HEK293 (cell line): ENCODE measurements at regions not wholly inside any gene's neighbourhood (a gene's known extent, or its start where the extent isn't known, plus 50 kb on each side); places are given as distances from the start of the nearest gene placed in this dataset.

ENCODE experiments used
- CTCF ChIA-PET: fragments of 350-600 bp; formaldehyde crosslinking; extraction: SDS; loops from one replicate; lab custom pipeline; 2021; ENCODE audit warnings: antibody characterized with exemption; lab: Yijun Ruan, JAX
- POLR2A ChIA-PET: fragments of 300-600 bp; formaldehyde crosslinking; extraction: SDS; loops from one replicate; lab custom pipeline; 2020; ENCODE audit warnings: antibody characterized with exemption, inconsistent platforms; lab: Yijun Ruan, JAX
- H3K27ac ChIP-seq: fragments of 200-500 bp; sonication (Bioruptor generic); 2 replicates; pipeline ENCODE4 v1.5.1; 2014; ENCODE audit warnings: low read depth, low read length, control low read depth, inconsistent platforms; ENCODE audit errors: extremely low read depth
- H3K36me3 ChIP-seq, 2 experiments: fragments of 200-500 bp in 1 of 2; sonication (Bioruptor generic) in 1 of 2; 1 replicate in 1 of 2; 2 replicates in 1 of 2; pipeline ENCODE4 v1.5.1; 2014 to 2017; ENCODE audit warnings: inconsistent platforms in 2 of 2, low read length in 2 of 2; ENCODE audit not compliant: control insufficient read depth in 2 of 2, insufficient read depth in 1 of 2
- H3K4me1 ChIP-seq: fragments of 200-500 bp; sonication (Bioruptor generic); 2 replicates; pipeline ENCODE4 v1.5.1; 2014; ENCODE audit warnings: mild to moderate bottlenecking, low read length, inconsistent platforms; ENCODE audit not compliant: control insufficient read depth, insufficient read depth
- H3K4me3 ChIP-seq: 2 replicates; pipeline ENCODE4 v1.5.1; 2011; ENCODE audit warnings: low read depth, mild to moderate bottlenecking, control low read depth, low read length, moderate library complexity
- H3K9me3 ChIP-seq: fragments of 200-500 bp; sonication (Bioruptor generic); 2 replicates; pipeline ENCODE4 v1.5.1; 2014; ENCODE audit warnings: low read depth, low read length, inconsistent platforms; ENCODE audit not compliant: control insufficient read depth, insufficient read depth
- SALL2 ChIP-seq: fragments of 450-650 bp; formaldehyde crosslinking; IDR thresholded peaks from 2 replicates; pipeline ENCODE4 v1.5.0; 2017; ENCODE audit warnings: missing biosample characterization, mild to moderate bottlenecking, missing genetic modification characterization, borderline replicate concordance
- ZNF114 ChIP-seq: fragments of 450-650 bp; formaldehyde crosslinking; IDR thresholded peaks from 2 replicates; pipeline ENCODE4 v1.5.0; 2017; ENCODE audit warnings: missing biosample characterization, missing genetic modification characterization
- ZNF121 ChIP-seq: fragments of 450-650 bp; formaldehyde crosslinking; IDR thresholded peaks from 2 replicates; pipeline ENCODE4 v1.5.1; 2016; ENCODE audit warnings: missing biosample characterization, missing genetic modification characterization
- ZNF350 ChIP-seq: fragments of 450-650 bp; formaldehyde crosslinking; IDR thresholded peaks from 2 replicates; pipeline ENCODE4 v1.5.0; 2017; ENCODE audit warnings: missing biosample characterization, mild to moderate bottlenecking, missing genetic modification characterization
- ZNF391 ChIP-seq: fragments of 450-650 bp; formaldehyde crosslinking; IDR thresholded peaks from 2 replicates; pipeline ENCODE4 v1.5.1; 2016; ENCODE audit warnings: low read depth, missing biosample characterization, missing genetic modification characterization, borderline replicate concordance
- ZNF677 ChIP-seq: fragments of 450-650 bp; IDR thresholded peaks from 2 replicates; pipeline ENCODE4 v1.5.0; 2018; ENCODE audit warnings: missing biosample characterization, mild to moderate bottlenecking, missing genetic modification characterization, moderate library complexity
- ZNF747 ChIP-seq: fragments of 450-650 bp; formaldehyde crosslinking; IDR thresholded peaks from 2 replicates; pipeline ENCODE4 v1.5.1; 2016; ENCODE audit warnings: missing biosample characterization, missing genetic modification characterization
- ZSCAN16 ChIP-seq: fragments of 450-650 bp; formaldehyde crosslinking; IDR thresholded peaks from 2 replicates; pipeline ENCODE4 v1.5.1; 2016; ENCODE audit warnings: missing biosample characterization, missing genetic modification characterization
- ZSCAN30 ChIP-seq: fragments of 450-650 bp; IDR thresholded peaks from 2 replicates; pipeline ENCODE4 v1.5.1; 2018; ENCODE audit warnings: missing biosample characterization, mild to moderate bottlenecking, missing genetic modification characterization, moderate library complexity
- TF ChIP-seq, protein P1 (sequence below): fragments of 450-650 bp; formaldehyde crosslinking; IDR thresholded peaks from 2 replicates; pipeline ENCODE4 v1.5.1; 2016; ENCODE audit warnings: missing biosample characterization, missing genetic modification characterization
- TF ChIP-seq, protein P2 (sequence below): fragments of 450-650 bp; IDR thresholded peaks from 2 replicates; pipeline ENCODE4 v1.5.1; 2018; ENCODE audit warnings: missing biosample characterization, missing genetic modification characterization
- TF ChIP-seq, protein P3 (sequence below): fragments of 450-650 bp; formaldehyde crosslinking; IDR thresholded peaks from 2 replicates; pipeline ENCODE4 v1.5.1; 2016; ENCODE audit warnings: missing biosample characterization, missing genetic modification characterization
- TF ChIP-seq, protein P4 (sequence below): fragments of 450-650 bp; formaldehyde crosslinking; IDR thresholded peaks from 2 replicates; pipeline ENCODE4 v1.5.1; 2016; ENCODE audit warnings: missing biosample characterization, missing genetic modification characterization, borderline replicate concordance
- TF ChIP-seq, protein P5 (sequence below): IDR thresholded peaks from 2 replicates; pipeline ENCODE4 v1.6.1; 2011; ENCODE audit warnings: mild to moderate bottlenecking, low read depth, low read length, borderline replicate concordance
- TF ChIP-seq, protein P6 (sequence below): fragments of 450-650 bp; formaldehyde crosslinking; IDR thresholded peaks from 2 replicates; pipeline ENCODE4 v1.5.1; 2017; ENCODE audit warnings: missing biosample characterization, missing genetic modification characterization
- TF ChIP-seq, protein P7 (sequence below): fragments of 450-650 bp; formaldehyde crosslinking; IDR thresholded peaks from 2 replicates; pipeline ENCODE4 v1.5.1; 2016; ENCODE audit warnings: missing biosample characterization, missing genetic modification characterization, borderline replicate concordance
- TF ChIP-seq, protein P8 (sequence below): fragments of 450-650 bp; formaldehyde crosslinking; IDR thresholded peaks from 2 replicates; pipeline ENCODE4 v1.5.1; 2017; ENCODE audit warnings: missing biosample characterization, missing genetic modification characterization

DNA sequence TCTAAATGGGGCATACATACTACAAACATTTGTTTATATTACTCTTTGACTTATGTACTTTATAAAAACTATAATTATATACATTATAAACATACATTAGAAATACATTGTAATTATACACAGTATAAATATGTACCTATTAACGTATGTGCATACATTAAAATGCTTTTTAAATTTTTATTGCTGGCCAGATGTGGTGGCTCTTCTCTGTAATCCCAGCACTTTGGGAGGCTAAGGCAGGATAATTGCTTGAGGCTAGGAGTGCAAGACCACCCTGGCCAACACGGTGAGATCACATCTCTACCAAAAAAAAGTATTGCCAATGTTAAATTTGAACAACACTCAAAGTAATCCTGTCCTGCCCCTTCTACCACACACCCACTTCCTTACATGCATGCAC is 1037.0 kb downstream of the GRM8 start:
- TF ChIP-seq ZNF114 (tag by site-specific recombination) (no peak), ZNF677 (no peak), ZNF350 (tag by site-specific recombination) (no peak), ZSCAN30 (tag by site-specific recombination) (no peak), ZNF391 (no peak), ZSCAN16 (no peak), SALL2 (no peak)
- TF ChIP-seq, protein P1, sequence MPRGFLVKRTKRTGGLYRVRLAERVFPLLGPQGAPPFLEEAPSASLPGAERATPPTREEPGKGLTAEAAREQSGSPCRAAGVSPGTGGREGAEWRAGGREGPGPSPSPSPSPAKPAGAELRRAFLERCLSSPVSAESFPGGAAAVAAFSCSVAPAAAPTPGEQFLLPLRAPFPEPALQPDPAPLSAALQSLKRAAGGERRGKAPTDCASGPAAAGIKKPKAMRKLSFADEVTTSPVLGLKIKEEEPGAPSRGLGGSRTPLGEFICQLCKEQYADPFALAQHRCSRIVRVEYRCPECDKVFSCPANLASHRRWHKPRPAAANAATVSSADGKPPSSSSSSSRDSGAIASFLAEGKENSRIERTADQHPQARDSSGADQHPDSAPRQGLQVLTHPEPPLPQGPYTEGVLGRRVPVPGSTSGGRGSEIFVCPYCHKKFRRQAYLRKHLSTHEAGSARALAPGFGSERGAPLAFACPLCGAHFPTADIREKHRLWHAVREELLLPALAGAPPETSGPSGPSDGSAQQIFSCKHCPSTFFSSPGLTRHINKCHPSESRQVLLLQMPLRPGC (tag by site-specific recombination) = no peak
- TF ChIP-seq, protein P2, sequence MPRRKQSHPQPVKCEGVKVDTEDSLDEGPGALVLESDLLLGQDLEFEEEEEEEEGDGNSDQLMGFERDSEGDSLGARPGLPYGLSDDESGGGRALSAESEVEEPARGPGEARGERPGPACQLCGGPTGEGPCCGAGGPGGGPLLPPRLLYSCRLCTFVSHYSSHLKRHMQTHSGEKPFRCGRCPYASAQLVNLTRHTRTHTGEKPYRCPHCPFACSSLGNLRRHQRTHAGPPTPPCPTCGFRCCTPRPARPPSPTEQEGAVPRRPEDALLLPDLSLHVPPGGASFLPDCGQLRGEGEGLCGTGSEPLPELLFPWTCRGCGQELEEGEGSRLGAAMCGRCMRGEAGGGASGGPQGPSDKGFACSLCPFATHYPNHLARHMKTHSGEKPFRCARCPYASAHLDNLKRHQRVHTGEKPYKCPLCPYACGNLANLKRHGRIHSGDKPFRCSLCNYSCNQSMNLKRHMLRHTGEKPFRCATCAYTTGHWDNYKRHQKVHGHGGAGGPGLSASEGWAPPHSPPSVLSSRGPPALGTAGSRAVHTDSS (tag by site-specific recombination) = no peak
- TF ChIP-seq, protein P3, sequence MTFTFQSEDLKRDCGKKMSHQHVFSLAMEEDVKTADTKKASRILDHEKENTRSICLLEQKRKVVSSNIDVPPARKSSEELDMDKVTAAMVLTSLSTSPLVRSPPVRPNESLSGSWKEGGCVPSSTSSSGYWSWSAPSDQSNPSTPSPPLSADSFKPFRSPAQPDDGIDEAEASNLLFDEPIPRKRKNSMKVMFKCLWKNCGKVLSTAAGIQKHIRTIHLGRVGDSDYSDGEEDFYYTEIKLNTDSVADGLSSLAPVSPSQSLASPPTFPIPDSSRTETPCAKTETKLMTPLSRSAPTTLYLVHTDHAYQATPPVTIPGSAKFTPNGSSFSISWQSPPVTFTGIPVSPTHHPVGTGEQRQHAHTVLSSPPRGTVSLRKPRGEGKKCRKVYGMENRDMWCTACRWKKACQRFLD (tag by site-specific recombination) = no peak
- TF ChIP-seq, protein P4, sequence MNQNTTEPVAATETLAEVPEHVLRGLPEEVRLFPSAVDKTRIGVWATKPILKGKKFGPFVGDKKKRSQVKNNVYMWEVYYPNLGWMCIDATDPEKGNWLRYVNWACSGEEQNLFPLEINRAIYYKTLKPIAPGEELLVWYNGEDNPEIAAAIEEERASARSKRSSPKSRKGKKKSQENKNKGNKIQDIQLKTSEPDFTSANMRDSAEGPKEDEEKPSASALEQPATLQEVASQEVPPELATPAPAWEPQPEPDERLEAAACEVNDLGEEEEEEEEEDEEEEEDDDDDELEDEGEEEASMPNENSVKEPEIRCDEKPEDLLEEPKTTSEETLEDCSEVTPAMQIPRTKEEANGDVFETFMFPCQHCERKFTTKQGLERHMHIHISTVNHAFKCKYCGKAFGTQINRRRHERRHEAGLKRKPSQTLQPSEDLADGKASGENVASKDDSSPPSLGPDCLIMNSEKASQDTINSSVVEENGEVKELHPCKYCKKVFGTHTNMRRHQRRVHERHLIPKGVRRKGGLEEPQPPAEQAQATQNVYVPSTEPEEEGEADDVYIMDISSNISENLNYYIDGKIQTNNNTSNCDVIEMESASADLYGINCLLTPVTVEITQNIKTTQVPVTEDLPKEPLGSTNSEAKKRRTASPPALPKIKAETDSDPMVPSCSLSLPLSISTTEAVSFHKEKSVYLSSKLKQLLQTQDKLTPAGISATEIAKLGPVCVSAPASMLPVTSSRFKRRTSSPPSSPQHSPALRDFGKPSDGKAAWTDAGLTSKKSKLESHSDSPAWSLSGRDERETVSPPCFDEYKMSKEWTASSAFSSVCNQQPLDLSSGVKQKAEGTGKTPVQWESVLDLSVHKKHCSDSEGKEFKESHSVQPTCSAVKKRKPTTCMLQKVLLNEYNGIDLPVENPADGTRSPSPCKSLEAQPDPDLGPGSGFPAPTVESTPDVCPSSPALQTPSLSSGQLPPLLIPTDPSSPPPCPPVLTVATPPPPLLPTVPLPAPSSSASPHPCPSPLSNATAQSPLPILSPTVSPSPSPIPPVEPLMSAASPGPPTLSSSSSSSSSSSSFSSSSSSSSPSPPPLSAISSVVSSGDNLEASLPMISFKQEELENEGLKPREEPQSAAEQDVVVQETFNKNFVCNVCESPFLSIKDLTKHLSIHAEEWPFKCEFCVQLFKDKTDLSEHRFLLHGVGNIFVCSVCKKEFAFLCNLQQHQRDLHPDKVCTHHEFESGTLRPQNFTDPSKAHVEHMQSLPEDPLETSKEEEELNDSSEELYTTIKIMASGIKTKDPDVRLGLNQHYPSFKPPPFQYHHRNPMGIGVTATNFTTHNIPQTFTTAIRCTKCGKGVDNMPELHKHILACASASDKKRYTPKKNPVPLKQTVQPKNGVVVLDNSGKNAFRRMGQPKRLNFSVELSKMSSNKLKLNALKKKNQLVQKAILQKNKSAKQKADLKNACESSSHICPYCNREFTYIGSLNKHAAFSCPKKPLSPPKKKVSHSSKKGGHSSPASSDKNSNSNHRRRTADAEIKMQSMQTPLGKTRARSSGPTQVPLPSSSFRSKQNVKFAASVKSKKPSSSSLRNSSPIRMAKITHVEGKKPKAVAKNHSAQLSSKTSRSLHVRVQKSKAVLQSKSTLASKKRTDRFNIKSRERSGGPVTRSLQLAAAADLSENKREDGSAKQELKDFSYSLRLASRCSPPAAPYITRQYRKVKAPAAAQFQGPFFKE = no peak
- Histone ChIP-seq H3K9me3 (no peaks in the 10 kb centered on the region), H3K27ac (no peak overlapping the region), H3K36me3 (no peaks in the 10 kb centered on the region), H3K4me1 (no peaks in the 10 kb centered on the region), H3K4me3 (no peak overlapping the region)
- CTCF ChIA-PET = interaction anchor here (0.7 kb wide), 1 partner anchor 1021 kb away, joined by 3 read pairs; no protein-coding TSS in a partner anchor
- POLR2A ChIA-PET = no interaction called here

DNA sequence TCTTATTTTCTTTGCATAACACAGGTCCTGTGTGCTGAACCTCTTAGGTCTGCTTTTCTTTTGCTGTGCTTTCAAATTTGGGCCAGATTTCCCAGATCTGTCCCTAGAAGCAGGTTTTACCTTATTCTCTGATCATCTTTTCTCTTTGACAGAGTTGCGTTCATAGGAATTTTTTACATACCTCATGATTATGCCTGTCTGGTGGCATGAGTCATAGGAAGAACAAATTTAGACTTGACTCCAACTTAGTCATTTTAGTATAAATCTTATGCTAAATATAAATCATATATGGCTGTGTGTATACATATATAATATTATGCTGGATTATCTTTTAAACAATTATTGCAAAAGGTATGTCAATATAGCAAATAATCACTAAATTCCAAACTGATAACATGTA is 1038.9 kb downstream of the GRM8 start:
- ChIA-PET POLR2A (no interaction called here), CTCF (no interaction called here)
- H3K27ac ChIP-seq = no peak overlapping the region
- H3K4me3 ChIP-seq = no peak overlapping the region
- H3K9me3 ChIP-seq = no peaks in the 10 kb centered on the region
- H3K4me1 ChIP-seq = no peaks in the 10 kb centered on the region
- no peaks in the 10 kb centered on the region for H3K36me3 ChIP-seq
- TF ChIP-seq, protein P5, sequence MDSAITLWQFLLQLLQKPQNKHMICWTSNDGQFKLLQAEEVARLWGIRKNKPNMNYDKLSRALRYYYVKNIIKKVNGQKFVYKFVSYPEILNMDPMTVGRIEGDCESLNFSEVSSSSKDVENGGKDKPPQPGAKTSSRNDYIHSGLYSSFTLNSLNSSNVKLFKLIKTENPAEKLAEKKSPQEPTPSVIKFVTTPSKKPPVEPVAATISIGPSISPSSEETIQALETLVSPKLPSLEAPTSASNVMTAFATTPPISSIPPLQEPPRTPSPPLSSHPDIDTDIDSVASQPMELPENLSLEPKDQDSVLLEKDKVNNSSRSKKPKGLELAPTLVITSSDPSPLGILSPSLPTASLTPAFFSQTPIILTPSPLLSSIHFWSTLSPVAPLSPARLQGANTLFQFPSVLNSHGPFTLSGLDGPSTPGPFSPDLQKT = no peak
- TF ChIP-seq ZNF121 = no peak
- no peak for TF ChIP-seq ZNF747
- TF ChIP-seq ZNF114 (tag by site-specific recombination) = no peak
- TF ChIP-seq, protein P6, sequence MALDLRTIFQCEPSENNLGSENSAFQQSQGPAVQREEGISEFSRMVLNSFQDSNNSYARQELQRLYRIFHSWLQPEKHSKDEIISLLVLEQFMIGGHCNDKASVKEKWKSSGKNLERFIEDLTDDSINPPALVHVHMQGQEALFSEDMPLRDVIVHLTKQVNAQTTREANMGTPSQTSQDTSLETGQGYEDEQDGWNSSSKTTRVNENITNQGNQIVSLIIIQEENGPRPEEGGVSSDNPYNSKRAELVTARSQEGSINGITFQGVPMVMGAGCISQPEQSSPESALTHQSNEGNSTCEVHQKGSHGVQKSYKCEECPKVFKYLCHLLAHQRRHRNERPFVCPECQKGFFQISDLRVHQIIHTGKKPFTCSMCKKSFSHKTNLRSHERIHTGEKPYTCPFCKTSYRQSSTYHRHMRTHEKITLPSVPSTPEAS = no peak
- TF ChIP-seq, protein P7, sequence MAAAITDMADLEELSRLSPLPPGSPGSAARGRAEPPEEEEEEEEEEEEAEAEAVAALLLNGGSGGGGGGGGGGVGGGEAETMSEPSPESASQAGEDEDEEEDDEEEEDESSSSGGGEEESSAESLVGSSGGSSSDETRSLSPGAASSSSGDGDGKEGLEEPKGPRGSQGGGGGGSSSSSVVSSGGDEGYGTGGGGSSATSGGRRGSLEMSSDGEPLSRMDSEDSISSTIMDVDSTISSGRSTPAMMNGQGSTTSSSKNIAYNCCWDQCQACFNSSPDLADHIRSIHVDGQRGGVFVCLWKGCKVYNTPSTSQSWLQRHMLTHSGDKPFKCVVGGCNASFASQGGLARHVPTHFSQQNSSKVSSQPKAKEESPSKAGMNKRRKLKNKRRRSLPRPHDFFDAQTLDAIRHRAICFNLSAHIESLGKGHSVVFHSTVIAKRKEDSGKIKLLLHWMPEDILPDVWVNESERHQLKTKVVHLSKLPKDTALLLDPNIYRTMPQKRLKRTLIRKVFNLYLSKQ (tag by site-specific recombination) = no peak
- TF ChIP-seq, protein P8, sequence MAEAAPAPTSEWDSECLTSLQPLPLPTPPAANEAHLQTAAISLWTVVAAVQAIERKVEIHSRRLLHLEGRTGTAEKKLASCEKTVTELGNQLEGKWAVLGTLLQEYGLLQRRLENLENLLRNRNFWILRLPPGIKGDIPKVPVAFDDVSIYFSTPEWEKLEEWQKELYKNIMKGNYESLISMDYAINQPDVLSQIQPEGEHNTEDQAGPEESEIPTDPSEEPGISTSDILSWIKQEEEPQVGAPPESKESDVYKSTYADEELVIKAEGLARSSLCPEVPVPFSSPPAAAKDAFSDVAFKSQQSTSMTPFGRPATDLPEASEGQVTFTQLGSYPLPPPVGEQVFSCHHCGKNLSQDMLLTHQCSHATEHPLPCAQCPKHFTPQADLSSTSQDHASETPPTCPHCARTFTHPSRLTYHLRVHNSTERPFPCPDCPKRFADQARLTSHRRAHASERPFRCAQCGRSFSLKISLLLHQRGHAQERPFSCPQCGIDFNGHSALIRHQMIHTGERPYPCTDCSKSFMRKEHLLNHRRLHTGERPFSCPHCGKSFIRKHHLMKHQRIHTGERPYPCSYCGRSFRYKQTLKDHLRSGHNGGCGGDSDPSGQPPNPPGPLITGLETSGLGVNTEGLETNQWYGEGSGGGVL (tag by site-specific recombination) = no peak
- no peak for TF ChIP-seq ZNF677
